ENCODE measurements at regions not wholly inside any gene's neighbourhood (a gene's known extent, or its start where the extent isn't known, plus 50 kb on each side); places are given as distances from the start of the nearest gene placed in this dataset.

GRCh38 chr14:26855077-26855753, 257.4 kb upstream of the NOVA1 start:
- DNase-seq = no peak
- no peak for ATAC-seq

GRCh38 chr14:26856876-26857518, 259.2 kb upstream of the NOVA1 start:
- DNase-seq = no peak
- peak; percentile 24 for ATAC-seq
- Histone ChIP-seq H3K4me3 (no peak overlapping the region), H3K36me3 (ENCODE audit: low read depth) (no peaks in the 10 kb centered on the region), H3K9me3 (no peaks in the 10 kb centered on the region), H3K4me1 (ENCODE audit: low read depth) (no peaks in the 10 kb centered on the region)
- TF ChIP-seq CTCF (IDR thresholded peaks at IDR 0.05) = no peak
- intact Hi-C loops (cut with DNase I, micrococcal nuclease) = no loop called here

More at GRCh38 chr14:26855077-26855753, 257.4 kb upstream of the NOVA1 start:
- no peaks in the 10 kb centered on the region for H3K36me3 ChIP-seq (ENCODE audit: low read depth)
- no peak for TF ChIP-seq CTCF (IDR thresholded peaks at IDR 0.05)
- intact Hi-C loops (cut with DNase I, micrococcal nuclease) = no loop called here
- no peaks in the 10 kb centered on the region for H3K9me3 ChIP-seq
- no peak overlapping the region for H3K4me3 ChIP-seq
- H3K4me1 ChIP-seq (ENCODE audit: low read depth) = no peaks in the 10 kb centered on the region

- no peaks in the 10 kb centered on the region for H3K4me1 ChIP-seq (ENCODE audit: low read depth)
These were observed 261.6 kb upstream of the NOVA1 start for GRCh38 chr14:26859483-26859882.

GRCh38 chr14:26860111-26860510, 262.3 kb upstream of the NOVA1 start:
- intact Hi-C loops (cut with DNase I, micrococcal nuclease) = no loop called here
- TF ChIP-seq CTCF (IDR thresholded peaks at IDR 0.05) = no peak
- H3K4me1 ChIP-seq (ENCODE audit: low read depth) = no peaks in the 10 kb centered on the region
- H3K4me3 ChIP-seq = no peak overlapping the region
- no peak for DNase-seq
- no peaks in the 10 kb centered on the region for H3K36me3 ChIP-seq (ENCODE audit: low read depth)
- ATAC-seq = no peak
- no peaks in the 10 kb centered on the region for H3K9me3 ChIP-seq

More at GRCh38 chr14:26859483-26859882, 261.6 kb upstream of the NOVA1 start:
- DNase-seq (no peak), ATAC-seq (no peak)
- H3K36me3 ChIP-seq (ENCODE audit: low read depth) = no peaks in the 10 kb centered on the region
- TF ChIP-seq CTCF (IDR thresholded peaks at IDR 0.05) = no peak
- H3K4me3 ChIP-seq = no peak overlapping the region
- H3K9me3 ChIP-seq = no peaks in the 10 kb centered on the region
- intact Hi-C loops (cut with DNase I, micrococcal nuclease) = no loop called here

GRCh38 chr14:26863736-26864135, 265.9 kb upstream of the NOVA1 start:
- intact Hi-C loops (cut with DNase I, micrococcal nuclease) = no loop called here
- ATAC-seq (no peak), DNase-seq (no peak)
- Histone ChIP-seq H3K9me3 (no peaks in the 10 kb centered on the region), H3K36me3 (ENCODE audit: low read depth) (no peaks in the 10 kb centered on the region), H3K4me3 (no peak overlapping the region), H3K4me1 (ENCODE audit: low read depth) (no peaks in the 10 kb centered on the region)
- no peak for TF ChIP-seq CTCF (IDR thresholded peaks at IDR 0.05)
